Right ventricle myocardium superior (tissue), 1 donor: ENCODE measurements at regions not wholly inside any gene's neighbourhood (a gene's known extent, or its start where the extent isn't known, plus 50 kb on each side); places are given as distances from the start of the nearest gene placed in this dataset.

Experiments used
- ATAC-seq: fragments of 200-7000 bp; cut with Tn5 transposase; one replicate; pipeline ENCODE4 v1.9.1; 2020; ENCODE audit warnings: mild to moderate bottlenecking; ENCODE audit not compliant: poor library complexity
- DNase-seq: peaks from one replicate; pipeline ENCODE4 v3.0.0-alpha.2; 2020
- intact Hi-C: fragments of 100-400 bp; cut with DNase I; formaldehyde crosslinking; loops from one replicate; pipeline ENCODE4 v1.11.2; 2022
- donor health status: DM: no; HTN: yes; CAD: no; lungs with severe emphysema.

DNA sequence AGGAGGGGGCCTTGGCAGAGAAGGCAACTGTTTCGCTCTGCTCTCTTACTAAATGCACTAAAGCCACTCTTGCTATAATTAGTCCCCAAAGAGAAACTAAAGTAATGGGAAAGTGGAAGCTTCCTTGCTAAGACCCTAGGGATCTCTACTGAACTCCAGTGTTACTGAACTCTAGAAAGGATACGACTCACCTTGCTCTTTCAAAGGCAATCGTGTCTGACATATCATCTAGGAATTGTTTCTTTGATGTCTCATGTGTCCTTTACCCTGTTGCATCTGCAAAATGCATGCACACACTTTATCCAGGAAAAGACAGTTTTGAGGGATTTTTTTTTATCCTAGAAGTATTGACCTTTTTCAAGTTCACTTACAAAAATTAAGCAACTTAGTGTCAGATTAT is 148.1 kb upstream of the FAM9B start:
- intact Hi-C loops = no loop called here
- DNase-seq (no peak), ATAC-seq (no peak)

DNA sequence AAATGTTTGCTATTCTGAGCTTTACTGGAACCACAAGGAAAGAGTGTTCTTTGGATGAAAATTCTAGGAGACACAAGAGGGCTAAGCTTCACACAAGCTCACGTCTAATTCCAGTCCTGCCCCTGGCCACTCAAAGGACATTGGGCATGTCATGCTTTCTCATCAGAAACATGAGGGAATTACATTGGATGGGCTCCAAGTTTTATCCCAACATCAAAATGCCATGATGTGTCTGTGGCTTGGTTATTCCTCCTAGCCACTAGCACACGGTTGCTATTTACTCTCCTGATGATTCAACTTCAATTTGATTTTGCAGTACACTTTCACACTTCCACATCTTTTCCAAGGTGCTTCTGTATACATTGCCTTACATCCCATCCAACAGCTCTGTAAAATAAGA is 149.6 kb upstream of the FAM9B start:
- ATAC-seq (no peak), DNase-seq (no peak)
- intact Hi-C loops = no loop called here

- ATAC-seq (no peak), DNase-seq (no peak)
- intact Hi-C loops = no loop called here
These were observed 150.3 kb upstream of the FAM9B start for GRCh38 chrX:9184211-9184610.

GRCh38 chrX:9188117-9188516 is 154.2 kb upstream of the FAM9B start:
- DNase-seq (no peak), ATAC-seq (no peak)
- intact Hi-C loops = no loop called here

GRCh38 chrX:9189286-9189685 is 155.4 kb upstream of the FAM9B start:
- intact Hi-C loops = no loop called here
- no peak for DNase-seq
- ATAC-seq = no peak

GRCh38 chrX:9191392-9191791 is 157.5 kb upstream of the FAM9B start:
- DNase-seq = no peak
- no peak for ATAC-seq
- intact Hi-C loops = no loop called here

GRCh38 chrX:9195199-9195880 is 161.4 kb upstream of the FAM9B start:
- DNase-seq (no peak), ATAC-seq (no peak)
- intact Hi-C loops = no loop called here

DNA sequence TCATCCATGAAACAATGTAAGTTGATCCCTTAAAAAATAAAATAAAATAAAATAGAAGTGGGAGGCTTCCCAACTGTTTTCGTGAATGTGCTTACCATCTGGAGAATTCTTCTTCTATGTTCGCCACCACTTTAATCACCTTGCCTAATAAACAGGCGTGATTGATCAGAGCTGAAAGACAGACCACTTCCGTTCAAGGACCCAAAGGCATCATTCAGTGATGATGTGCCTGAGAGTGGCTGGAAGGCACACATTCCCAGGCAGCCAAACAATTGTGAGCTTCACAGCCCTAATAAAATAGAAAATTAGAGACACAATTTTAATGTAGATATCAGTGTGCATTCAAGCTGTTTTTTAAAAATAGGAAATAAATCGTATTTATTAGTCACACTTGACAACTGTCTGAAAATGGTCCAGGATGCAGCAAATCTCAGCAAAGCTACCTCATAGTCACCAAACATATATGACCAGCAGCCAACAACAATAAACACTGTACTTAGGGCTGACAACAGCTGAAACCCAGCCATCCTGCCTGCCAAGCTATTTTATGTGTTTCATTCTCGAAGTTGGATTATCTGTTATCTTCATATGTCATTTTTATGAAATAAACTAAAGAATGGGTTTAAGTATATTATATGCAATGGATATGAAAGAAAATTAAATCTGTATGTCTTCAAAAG is 163.2 kb upstream of the FAM9B start:
- intact Hi-C loops = no loop called here
- ATAC-seq = no peak
- no peak for DNase-seq

- ATAC-seq = no peak
- DNase-seq = no peak
- intact Hi-C loops = no loop called here
These were observed 170.6 kb upstream of the FAM9B start for GRCh38 chrX:9204560-9204959.

DNA sequence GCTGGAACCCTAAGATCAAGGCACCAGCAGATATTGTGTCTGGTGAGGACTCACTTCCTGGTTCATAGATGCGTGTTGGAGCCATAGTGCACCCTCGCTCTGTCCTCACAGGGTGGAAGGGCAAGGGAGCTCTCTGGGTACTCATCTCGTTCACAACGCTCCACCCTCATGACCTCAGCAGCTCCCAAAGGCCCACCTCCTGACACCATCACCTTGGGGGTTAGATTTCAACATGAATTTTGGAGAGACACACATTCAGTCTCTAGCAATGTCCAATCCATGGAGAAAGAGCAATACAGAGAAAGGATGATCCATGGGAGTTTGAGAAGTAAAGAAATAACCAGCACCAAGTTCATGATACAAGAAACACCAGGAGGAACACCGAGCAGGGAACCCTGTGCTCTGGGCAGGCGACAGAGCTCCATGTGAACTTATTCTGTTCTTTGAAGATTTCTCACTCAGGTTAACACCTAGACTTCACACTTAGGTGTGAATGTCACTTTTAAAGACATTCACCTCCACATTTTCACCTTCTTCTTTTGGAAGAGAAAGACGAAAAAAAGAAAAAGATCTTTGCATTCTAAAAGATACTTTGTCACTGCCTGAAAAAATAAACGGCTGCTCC is 171.8 kb upstream of the FAM9B start:
- DNase-seq = no peak
- intact Hi-C loops = no loop called here
- no peak for ATAC-seq

- DNase-seq = peak; percentile 37
- intact Hi-C loops = no loop called here
- ATAC-seq = no peak
These were observed 173.2 kb upstream of the FAM9B start for GRCh38 chrX:9207142-9207541.

DNA sequence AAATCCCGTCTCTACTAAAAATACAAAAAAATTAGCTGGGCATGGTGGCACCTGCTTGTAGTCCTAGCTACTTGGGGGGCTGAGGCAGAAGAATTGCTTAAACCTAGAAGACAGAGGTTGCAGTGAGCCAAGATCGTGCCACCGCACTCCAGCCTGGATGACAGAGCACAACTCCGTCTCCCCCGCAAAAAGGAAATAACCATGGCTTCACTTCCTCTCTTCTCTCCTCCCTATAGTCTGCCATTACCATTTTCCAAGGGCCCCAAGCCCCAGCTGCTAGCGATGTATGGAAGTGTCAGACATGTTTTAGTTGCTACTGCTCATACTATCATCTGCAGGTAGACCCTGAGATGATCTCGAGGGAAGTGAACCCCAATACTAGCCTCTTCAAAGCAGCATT is 177.3 kb upstream of the FAM9B start:
- ATAC-seq (no peak), DNase-seq (no peak)
- intact Hi-C loops = no loop called here

GRCh38 chrX:9221781-9222180 is 187.9 kb upstream of the FAM9B start:
- no peak for DNase-seq
- ATAC-seq = no peak
- intact Hi-C loops = no loop called here

GRCh38 chrX:9222299-9222698 is 188.4 kb upstream of the FAM9B start:
- intact Hi-C loops = no loop called here
- no peak for DNase-seq
- no peak for ATAC-seq

DNA sequence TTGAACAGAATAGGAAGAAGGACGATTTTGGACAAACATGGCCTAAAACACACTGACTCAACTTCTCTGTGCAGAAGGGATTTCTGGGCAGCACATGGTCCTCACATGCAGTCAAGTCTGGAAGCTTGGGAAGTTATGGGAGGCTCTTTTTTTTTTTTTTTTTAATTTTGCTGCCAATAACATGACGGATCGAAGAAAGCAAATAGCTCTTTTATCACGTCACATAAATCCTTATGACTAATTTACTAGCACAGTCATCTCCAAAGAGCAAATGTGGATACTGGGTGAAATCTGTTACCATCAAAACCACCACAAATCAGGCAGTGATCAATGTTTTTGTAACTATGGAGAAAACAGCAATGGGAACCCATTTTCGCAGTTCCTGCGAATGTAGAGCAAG is 193.3 kb upstream of the FAM9B start:
- intact Hi-C loops = no loop called here
- ATAC-seq (no peak), DNase-seq (no peak)

- intact Hi-C loops = no loop called here
- DNase-seq (no peak), ATAC-seq (no peak)
These were observed 197.6 kb upstream of the FAM9B start for GRCh38 chrX:9231491-9231890.

DNA sequence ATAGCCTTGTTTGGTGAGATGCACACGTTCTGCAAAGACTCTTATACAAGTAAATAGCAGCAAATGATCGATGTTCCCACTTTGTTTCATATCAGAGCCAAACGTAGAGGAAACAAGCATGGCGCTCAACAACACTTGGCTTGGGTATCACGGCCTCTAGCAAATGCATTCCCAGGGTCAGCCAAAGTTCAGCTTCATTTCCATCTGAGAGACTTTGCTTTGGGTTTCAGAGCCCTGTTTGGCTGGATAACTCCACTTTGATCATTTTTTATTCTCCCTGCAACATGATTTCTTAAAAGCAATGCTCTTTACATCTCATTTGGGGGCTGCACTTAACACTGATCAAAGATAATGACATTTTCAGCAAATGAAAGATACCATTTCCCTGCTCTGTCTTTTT is 199.2 kb upstream of the FAM9B start:
- DNase-seq (no peak), ATAC-seq (no peak)
- intact Hi-C loops = no loop called here

- no peak for ATAC-seq
- intact Hi-C loops = no loop called here
- DNase-seq = no peak
These were observed 200.4 kb upstream of the FAM9B start for GRCh38 chrX:9234315-9234714.

GRCh38 chrX:9235722-9236121 is 201.8 kb upstream of the FAM9B start:
- no peak for ATAC-seq

GRCh38 chrX:9240956-9241355 is 207.0 kb upstream of the FAM9B start:
- DNase-seq = no peak
- intact Hi-C loops = no loop called here
- ATAC-seq = no peak

More at GRCh38 chrX:9235722-9236121, 201.8 kb upstream of the FAM9B start:
- intact Hi-C loops = no loop called here
- no peak for DNase-seq
